AG08396 (cell line): ENCODE measurements at regions not wholly inside any gene's neighbourhood (a gene's known extent, or its start where the extent isn't known, plus 50 kb on each side); places are given as distances from the start of the nearest gene placed in this dataset.

Experiments used
- DNase-seq: peaks from one replicate; pipeline ENCODE4 v3.0.0; 2012; ENCODE audit warnings: low spot score, mixed read lengths

- DNase-seq = no peak
These were observed 50.2 kb upstream of the LRP8 start for GRCh38 chr1:53378061-53378460.

- DNase-seq = no peak
These were observed 51.2 kb upstream of the LRP8 start for GRCh38 chr1:53378932-53379661.

GRCh38 chr1:53379662-53380002, 51.8 kb upstream of the LRP8 start:
- no peak for DNase-seq

- no peak for DNase-seq
These were observed 52.4 kb upstream of the LRP8 start for GRCh38 chr1:53380296-53380695.

- peak; percentile 52 for DNase-seq
These were observed 54.0 kb upstream of the LRP8 start for GRCh38 chr1:53381790-53382401.

- DNase-seq = no peak
These were observed 55.4 kb upstream of the LRP8 start for GRCh38 chr1:53383136-53383870.

GRCh38 chr1:53384796-53385195, 56.9 kb upstream of the LRP8 start:
- DNase-seq = no peak

GRCh38 chr1:53385276-53386225, 57.7 kb upstream of the LRP8 start:
- no peak for DNase-seq

- no peak for DNase-seq
These were observed 61.1 kb upstream of the LRP8 start for GRCh38 chr1:53388963-53389362.

- no peak for DNase-seq
These were observed 62.4 kb upstream of the LRP8 start for GRCh38 chr1:53390261-53390660.

GRCh38 chr1:53390736-53391135, 62.9 kb upstream of the LRP8 start:
- DNase-seq = no peak

- DNase-seq = no peak
These were observed 63.4 kb upstream of the LRP8 start for GRCh38 chr1:53391296-53391695.

GRCh38 chr1:53391982-53392381, 64.1 kb upstream of the LRP8 start:
- no peak for DNase-seq

- DNase-seq = no peak
These were observed 64.6 kb upstream of the LRP8 start for GRCh38 chr1:53392460-53392859.

- peak; percentile 87 for DNase-seq
These were observed 65.5 kb upstream of the LRP8 start for GRCh38 chr1:53393325-53393792.

- DNase-seq = no peak
These were observed 64.9 kb upstream of the DMRTB1 start for GRCh38 chr1:53394306-53394705.

- no peak for DNase-seq
These were observed 63.5 kb upstream of the DMRTB1 start for GRCh38 chr1:53395671-53396215.

GRCh38 chr1:53396573-53397268, 62.5 kb upstream of the DMRTB1 start:
- DNase-seq = no peak

- no peak for DNase-seq
These were observed 61.1 kb upstream of the DMRTB1 start for GRCh38 chr1:53398091-53398490.

- no peak for DNase-seq
These were observed 60.4 kb upstream of the DMRTB1 start for GRCh38 chr1:53398576-53399365.
